D341Med (cell line): ENCODE measurements at regions not wholly inside any gene's neighbourhood (a gene's known extent, or its start where the extent isn't known, plus 50 kb on each side); places are given as distances from the start of the nearest gene placed in this dataset.

Experiments used
- DNase-seq: peaks from one replicate; pipeline ENCODE4 v3.0.0; 2012; ENCODE audit warnings: low spot score

GRCh38 chr10:78904196-78904595 lies 164.6 kb upstream of the ZMIZ1 start:
- DNase-seq, result no peak

GRCh38 chr10:78905015-78905956 lies 163.5 kb upstream of the ZMIZ1 start:
- DNase-seq, result no peak

DNA sequence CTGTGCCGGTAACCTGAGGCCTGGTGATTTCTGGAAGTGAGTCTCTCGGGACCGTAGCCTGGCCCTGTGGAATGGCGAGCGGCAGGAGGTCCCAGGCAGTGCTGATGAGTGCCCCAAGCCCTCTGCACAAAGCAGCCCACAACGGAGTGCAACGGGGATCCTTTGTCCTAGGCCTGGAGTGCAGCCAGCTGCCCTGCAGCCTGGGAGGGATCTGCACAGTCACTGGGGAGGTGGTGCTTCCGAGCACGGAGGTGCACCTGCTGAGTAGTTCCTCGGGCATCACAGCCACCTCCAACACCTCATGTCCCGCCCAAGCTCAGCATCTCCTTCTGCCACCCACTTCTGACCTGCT lies 162.8 kb upstream of the ZMIZ1 start:
- no peak for DNase-seq

- no peak for DNase-seq
Measured at GRCh38 chr10:78906734-78907390, 161.9 kb upstream of the ZMIZ1 start.

- DNase-seq, result no peak
Measured at GRCh38 chr10:78907551-78908211, 161.1 kb upstream of the ZMIZ1 start.

DNA sequence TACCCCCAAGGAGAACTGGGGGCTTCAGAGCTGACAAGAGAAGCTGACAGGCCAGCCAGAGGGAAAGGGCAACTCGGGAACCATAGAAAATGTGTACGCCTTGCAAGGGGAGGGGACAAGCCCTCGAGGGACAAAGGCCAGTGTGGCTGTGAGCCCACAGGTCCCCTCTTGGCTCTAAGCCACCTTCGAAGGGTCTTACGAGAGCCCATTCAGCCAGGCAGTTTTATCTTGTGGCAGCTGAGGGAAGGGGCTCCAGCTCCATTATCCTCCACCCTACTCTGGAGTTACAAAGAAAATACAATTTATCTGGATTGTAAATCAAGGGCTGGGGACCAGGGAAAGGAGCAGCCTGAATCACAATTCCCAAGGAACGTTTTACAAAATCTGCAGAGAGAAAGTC lies 159.5 kb upstream of the ZMIZ1 start:
- DNase-seq, result no peak

DNA sequence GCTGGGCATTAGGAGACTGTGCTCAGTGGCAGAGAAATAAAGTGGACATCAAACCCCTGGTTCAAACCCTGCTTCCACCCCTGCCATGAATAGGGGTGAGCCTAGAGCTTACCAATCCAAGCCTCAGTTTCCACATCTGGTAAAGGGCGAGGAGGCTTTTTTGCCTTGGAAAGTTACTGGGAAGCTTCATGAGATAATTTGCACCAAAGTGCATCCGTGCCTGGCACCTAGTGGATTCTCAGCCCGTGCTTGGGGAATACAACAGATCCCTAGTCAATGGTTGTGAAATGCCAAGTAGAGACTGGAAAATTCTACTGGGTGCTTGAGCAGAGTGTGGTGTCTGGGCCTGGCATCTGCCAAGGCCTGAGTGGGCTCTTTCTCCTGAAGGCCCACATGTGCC lies 158.7 kb upstream of the ZMIZ1 start:
- no peak for DNase-seq

GRCh38 chr10:78910476-78910875 lies 158.3 kb upstream of the ZMIZ1 start:
- DNase-seq, result no peak

DNA sequence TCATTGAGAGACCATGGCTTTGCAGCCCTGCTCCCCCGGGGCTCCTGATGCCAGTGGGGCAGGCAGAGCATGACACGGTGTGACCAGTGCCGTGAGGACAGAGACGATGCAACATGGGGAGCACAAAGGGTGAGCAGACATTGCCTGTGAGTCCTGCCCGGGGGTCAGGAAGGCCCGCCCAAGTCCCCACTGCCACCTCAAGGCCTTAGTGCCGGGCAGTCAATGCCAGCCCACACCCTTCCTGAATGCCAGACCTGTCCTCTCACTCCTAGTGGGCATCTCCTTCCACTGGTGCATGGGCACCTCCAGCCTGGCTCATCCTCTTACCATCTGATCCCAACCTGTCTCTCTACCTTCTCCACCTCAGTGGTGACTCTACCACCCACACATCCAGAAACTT lies 157.9 kb upstream of the ZMIZ1 start:
- DNase-seq, result no peak

- DNase-seq, result no peak
Measured at GRCh38 chr10:78911533-78912340, 157.0 kb upstream of the ZMIZ1 start.

DNA sequence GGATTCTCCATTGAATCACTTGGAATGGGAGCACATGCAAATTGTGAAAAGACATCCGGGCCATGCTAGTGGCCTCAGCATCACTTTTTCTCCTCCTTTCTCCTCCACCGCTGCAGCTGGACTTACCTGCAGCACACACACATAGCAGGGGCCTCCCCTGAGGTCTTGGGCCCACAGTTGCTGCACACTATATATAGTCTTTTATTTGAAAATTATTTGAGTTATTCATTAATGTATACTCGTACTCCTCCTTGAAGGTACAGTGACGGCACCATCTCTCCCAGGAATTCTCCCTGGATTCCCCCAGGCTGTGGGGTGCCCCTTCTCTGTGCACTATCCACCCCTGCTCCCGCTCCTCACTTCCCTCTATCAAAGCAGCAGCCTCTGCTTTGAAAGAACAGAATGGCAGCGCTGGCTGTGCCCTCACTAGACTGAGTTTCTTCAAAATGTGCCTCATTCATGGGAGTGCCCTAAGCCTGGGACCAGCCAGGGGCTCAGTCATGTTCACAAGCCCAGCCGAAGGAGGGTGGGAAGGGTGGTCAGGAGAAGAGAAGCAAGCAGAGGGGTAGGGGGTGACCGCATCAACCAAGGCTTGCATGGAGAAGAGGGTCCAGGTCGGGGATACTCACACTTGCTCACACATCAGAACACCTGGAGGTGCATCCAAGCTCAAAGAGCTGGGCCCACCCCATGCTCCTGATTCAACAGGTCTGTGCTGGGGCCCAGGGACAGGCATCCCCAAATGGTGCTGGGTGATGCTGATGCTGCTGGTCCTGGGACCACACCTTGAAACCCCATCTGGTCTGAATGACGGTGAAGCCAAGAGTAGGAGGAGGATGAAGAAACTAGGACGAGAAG lies 156.2 kb upstream of the ZMIZ1 start:
- no peak for DNase-seq

- DNase-seq, result peak; percentile 67
Measured at GRCh38 chr10:78913219-78914059, 155.3 kb upstream of the ZMIZ1 start.

DNA sequence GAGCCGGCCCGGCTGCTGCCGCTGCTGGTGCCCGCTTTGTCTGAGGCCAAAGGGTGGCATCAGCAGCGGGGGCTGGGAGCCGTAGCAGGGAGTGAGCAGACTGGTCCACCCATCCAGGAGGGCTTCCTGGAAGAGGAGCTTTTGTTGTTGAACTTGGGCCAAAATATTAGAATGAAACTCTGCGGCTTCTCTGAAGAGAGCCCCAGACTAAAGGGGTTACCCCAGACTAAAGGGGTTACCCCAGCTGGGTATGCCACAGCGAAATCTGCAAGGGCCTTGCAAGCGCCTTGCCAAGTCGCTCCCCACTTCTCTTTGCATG lies 154.7 kb upstream of the ZMIZ1 start:
- no peak for DNase-seq

- DNase-seq, result no peak
Measured at GRCh38 chr10:78914502-78915189, 154.1 kb upstream of the ZMIZ1 start.

- no peak for DNase-seq
Measured at GRCh38 chr10:78915190-78915518, 153.6 kb upstream of the ZMIZ1 start.

GRCh38 chr10:78916227-78916626 lies 152.5 kb upstream of the ZMIZ1 start:
- DNase-seq, result no peak

DNA sequence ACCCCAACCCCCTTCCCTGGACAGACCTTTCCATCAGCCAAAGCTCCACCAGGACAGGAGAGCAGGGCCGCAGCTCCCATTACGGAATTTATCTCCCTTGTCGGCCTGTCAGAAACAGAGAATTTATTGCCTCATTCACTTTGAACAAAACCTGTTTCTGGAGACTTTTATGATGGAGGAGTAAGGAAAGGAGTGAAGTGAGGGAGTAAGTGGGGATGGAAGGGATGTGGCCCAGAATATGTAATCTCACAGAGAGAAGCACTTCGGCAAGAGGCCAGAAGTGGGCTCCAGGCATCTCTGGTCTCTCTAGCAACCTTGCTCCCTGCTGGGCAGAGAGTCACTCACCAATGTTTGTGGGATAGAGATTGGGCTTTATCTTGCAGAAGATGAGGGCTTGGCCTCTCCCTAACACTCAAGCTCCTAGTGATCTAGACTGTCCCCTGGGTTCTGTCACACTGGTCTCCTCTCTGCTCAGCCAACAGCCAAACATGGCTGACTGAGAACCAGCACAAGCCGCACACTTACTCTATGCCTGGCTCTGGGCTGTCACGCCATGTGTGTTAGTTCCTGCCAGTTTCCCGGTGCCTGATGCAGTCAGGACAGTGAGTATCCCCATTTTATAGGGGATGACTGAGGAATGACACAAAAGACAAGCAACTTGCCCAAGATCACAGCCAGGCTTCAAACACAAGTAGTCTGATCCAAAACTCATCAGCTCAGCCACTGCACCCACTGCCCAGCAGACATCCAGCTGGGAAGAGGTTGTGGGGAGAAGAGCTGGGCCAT lies 149.4 kb upstream of the ZMIZ1 start:
- no peak for DNase-seq

- DNase-seq, result no peak
Measured at GRCh38 chr10:78920011-78920410, 148.8 kb upstream of the ZMIZ1 start.

DNA sequence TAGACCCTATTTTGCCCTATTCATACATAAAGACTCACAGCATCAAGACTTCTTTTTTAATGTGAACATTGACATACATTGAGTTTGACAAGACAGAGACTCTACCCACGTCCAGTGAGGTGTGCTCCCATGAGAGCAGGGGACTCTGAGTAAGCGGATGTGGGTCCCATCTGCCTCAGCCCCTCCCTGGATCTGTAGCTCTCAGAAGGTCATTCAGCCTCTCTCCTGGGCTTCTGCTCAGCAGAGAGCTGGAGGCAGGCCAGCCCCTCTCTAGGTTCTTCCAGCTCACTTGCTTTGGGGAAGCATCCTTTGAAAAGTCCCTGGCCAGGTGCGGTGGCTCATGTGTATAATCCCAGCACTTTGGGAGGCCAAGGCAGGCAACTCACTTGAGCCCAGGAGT lies 146.9 kb upstream of the ZMIZ1 start:
- no peak for DNase-seq
